Thoracic aorta (tissue), 2 donors: ENCODE measurements at regions not wholly inside any gene's neighbourhood (a gene's known extent, or its start where the extent isn't known, plus 50 kb on each side); places are given as distances from the start of the nearest gene placed in this dataset.

ENCODE experiments used
- ATAC-seq: fragments of 150-250 bp; one replicate; pipeline ENCODE4 v1.8.0; 2017; ENCODE audit warnings: low read depth; ENCODE audit not compliant: insufficient number of reproducible peaks, low FRiP score
- DNase-seq: peaks from one replicate; pipeline ENCODE4 v3.0.0-alpha.2; 2020; ENCODE audit warnings: low spot score
- H3K27ac ChIP-seq, 2 donors: fragments of 200-600 bp; sonication (generic); 1 replicate in 1 of 2; 2 replicates in 1 of 2; pipeline ENCODE4 v1.5.1; 2016; ENCODE audit warnings: mild to moderate bottlenecking in 2 of 2, moderate library complexity in 2 of 2
- H3K27me3 ChIP-seq: fragments of 200-600 bp; sonication (generic); replicated peaks from 2 replicates; pipeline ENCODE4 v1.6.0; 2016; ENCODE audit warnings: mild to moderate bottlenecking; ENCODE audit not compliant: insufficient read depth
- H3K36me3 ChIP-seq: fragments of 200-600 bp; sonication (generic); one replicate; pipeline ENCODE4 v1.5.1; 2016
- H3K4me1 ChIP-seq, 2 donors: fragments of 200-600 bp; sonication (generic); 1 replicate in 1 of 2; 2 replicates in 1 of 2; pipeline versions ENCODE4 v1.5.1 to v1.6.0; 2016; ENCODE audit warnings: low read depth in 2 of 2, mild to moderate bottlenecking in 1 of 2; ENCODE audit not compliant: control insufficient read depth in 1 of 2
- H3K4me3 ChIP-seq: fragments of 200-600 bp; sonication (generic); 2 replicates; pipeline ENCODE4 v1.5.1; 2016; ENCODE audit warnings: mild to moderate bottlenecking
- H3K9me3 ChIP-seq: fragments of 200-600 bp; sonication (generic); 2 replicates; pipeline ENCODE4 v1.5.1; 2016
- TF ChIP-seq, protein P1 (sequence below): fragments of 200-600 bp; sonication (generic); IDR thresholded peaks from one replicate; pipeline ENCODE4 v1.5.1; 2019; ENCODE audit warnings: antibody characterized with exemption

- Histone ChIP-seq H3K27me3 (no peaks in the 10 kb centered on the region), H3K4me1 (no peaks in the 10 kb centered on the region), H3K4me3 (no peak overlapping the region), H3K36me3 (no peaks in the 10 kb centered on the region), H3K27ac (no peak overlapping the region), H3K9me3 (no peaks in the 10 kb centered on the region)
- DNase-seq, result no peak
- no peak for ATAC-seq
- TF ChIP-seq, protein P1, sequence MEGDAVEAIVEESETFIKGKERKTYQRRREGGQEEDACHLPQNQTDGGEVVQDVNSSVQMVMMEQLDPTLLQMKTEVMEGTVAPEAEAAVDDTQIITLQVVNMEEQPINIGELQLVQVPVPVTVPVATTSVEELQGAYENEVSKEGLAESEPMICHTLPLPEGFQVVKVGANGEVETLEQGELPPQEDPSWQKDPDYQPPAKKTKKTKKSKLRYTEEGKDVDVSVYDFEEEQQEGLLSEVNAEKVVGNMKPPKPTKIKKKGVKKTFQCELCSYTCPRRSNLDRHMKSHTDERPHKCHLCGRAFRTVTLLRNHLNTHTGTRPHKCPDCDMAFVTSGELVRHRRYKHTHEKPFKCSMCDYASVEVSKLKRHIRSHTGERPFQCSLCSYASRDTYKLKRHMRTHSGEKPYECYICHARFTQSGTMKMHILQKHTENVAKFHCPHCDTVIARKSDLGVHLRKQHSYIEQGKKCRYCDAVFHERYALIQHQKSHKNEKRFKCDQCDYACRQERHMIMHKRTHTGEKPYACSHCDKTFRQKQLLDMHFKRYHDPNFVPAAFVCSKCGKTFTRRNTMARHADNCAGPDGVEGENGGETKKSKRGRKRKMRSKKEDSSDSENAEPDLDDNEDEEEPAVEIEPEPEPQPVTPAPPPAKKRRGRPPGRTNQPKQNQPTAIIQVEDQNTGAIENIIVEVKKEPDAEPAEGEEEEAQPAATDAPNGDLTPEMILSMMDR, result no peak
Measured at GRCh38 chr13:24063281-24063877, 97.1 kb upstream of the SPATA13 start.

DNA sequence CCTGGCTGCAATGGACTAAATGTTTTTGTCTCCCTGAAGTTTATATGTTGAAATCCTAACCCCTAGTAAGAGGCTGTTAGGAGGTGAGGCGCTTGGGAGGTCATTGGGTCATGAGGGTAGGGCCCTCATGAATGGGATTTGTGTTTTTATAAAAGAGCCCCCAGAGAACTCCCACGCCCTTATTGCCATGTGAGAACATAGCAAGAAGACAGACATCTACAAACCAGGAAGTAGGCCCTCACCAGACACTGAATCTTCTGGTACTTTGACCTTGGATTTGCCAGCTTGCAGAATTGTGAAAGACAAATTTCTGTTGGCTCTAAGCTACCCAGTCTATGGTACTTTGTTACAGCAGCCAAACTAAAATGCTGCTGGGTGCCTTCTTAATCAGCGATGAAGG, 96.1 kb upstream of the SPATA13 start:
- Histone ChIP-seq H3K4me1 (no peaks in the 10 kb centered on the region), H3K4me3 (no peak overlapping the region), H3K27me3 (no peaks in the 10 kb centered on the region), H3K9me3 (no peaks in the 10 kb centered on the region), H3K36me3 (no peaks in the 10 kb centered on the region), H3K27ac (no peak overlapping the region)
- TF ChIP-seq, protein P1, result no peak
- DNase-seq (no peak), ATAC-seq (no peak)

- ATAC-seq, result no peak
- no peak for DNase-seq
Measured at GRCh38 chr13:24065176-24065575, 95.3 kb upstream of the SPATA13 start.

GRCh38 chr13:24066405-24067295, 93.9 kb upstream of the SPATA13 start:
- DNase-seq (no peak), ATAC-seq (no peak)
- no peaks in the 10 kb centered on the region for H3K9me3 ChIP-seq
- no peak overlapping the region for H3K4me3 ChIP-seq
- H3K27ac ChIP-seq, result no peak overlapping the region
- H3K36me3 ChIP-seq, result no peaks in the 10 kb centered on the region
- no peaks in the 10 kb centered on the region for H3K4me1 ChIP-seq
- TF ChIP-seq, protein P1, result no peak
- H3K27me3 ChIP-seq, result no peaks in the 10 kb centered on the region

More at GRCh38 chr13:24065176-24065575, 95.3 kb upstream of the SPATA13 start:
- Histone ChIP-seq H3K27me3 (no peaks in the 10 kb centered on the region), H3K4me3 (no peak overlapping the region), H3K4me1 (no peaks in the 10 kb centered on the region), H3K9me3 (no peaks in the 10 kb centered on the region), H3K27ac (no peak overlapping the region), H3K36me3 (no peaks in the 10 kb centered on the region)
- TF ChIP-seq, protein P1, result no peak

DNA sequence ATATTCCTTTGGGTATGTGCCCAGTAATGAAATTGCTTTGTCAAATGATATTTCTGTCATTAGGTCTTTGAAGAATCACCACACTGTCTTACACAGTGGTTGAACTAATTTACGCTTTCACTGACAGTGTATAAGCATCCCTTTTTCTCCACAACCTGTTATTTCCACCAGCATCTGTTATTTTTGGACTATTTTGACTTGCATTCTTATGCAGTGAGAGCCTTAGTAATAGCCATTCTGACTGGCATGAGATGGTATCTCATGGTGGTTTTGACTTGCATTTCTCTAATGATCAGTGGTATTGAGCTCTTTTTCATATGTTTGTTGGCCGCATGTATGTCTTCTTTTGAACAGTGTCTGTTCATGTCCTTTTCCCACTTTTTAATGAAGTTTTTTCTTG, 92.0 kb upstream of the SPATA13 start:
- TF ChIP-seq, protein P1, result no peak
- Histone ChIP-seq H3K9me3 (no peaks in the 10 kb centered on the region), H3K27me3 (no peaks in the 10 kb centered on the region), H3K4me3 (no peak overlapping the region), H3K4me1 (no peaks in the 10 kb centered on the region), H3K27ac (no peak overlapping the region), H3K36me3 (no peaks in the 10 kb centered on the region)
- ATAC-seq (no peak), DNase-seq (no peak)
